Left renal cortex interstitium (tissue), 4 donors: ENCODE measurements at regions not wholly inside any gene's neighbourhood (a gene's known extent, or its start where the extent isn't known, plus 50 kb on each side); places are given as distances from the start of the nearest gene placed in this dataset.

Experiments used
- DNase-seq, 4 donors: peaks; one replicate each; pipeline ENCODE4 v3.0.0-alpha.2; 2013; ENCODE audit warnings: low read depth in 4 of 4, low spot score in 2 of 4, missing footprints in 1 of 4

GRCh38 chr2:120598416-120598815 lies 137.3 kb upstream of the GLI2 start:
- DNase-seq, result no peak

GRCh38 chr2:120599072-120599471 lies 136.6 kb upstream of the GLI2 start:
- DNase-seq, result no peak

GRCh38 chr2:120599656-120600055 lies 136.0 kb upstream of the GLI2 start:
- DNase-seq, result no peak

- DNase-seq, result no peak
Observed at GRCh38 chr2:120600335-120600734, 135.3 kb upstream of the GLI2 start.

GRCh38 chr2:120600786-120601185 lies 134.9 kb upstream of the GLI2 start:
- DNase-seq, result no peak

GRCh38 chr2:120601566-120601965 lies 134.1 kb upstream of the GLI2 start:
- no peak for DNase-seq

- no peak for DNase-seq
Observed at GRCh38 chr2:120602251-120602650, 133.4 kb upstream of the GLI2 start.

GRCh38 chr2:120604767-120605166 lies 130.9 kb upstream of the GLI2 start:
- DNase-seq, result no peak

- DNase-seq, result no peak
Observed at GRCh38 chr2:120605231-120605935, 130.3 kb upstream of the GLI2 start.

GRCh38 chr2:120606280-120606679 lies 129.4 kb upstream of the GLI2 start:
- DNase-seq, result no peak

- DNase-seq, result no peak
Observed at GRCh38 chr2:120606931-120607330, 128.7 kb upstream of the GLI2 start.

GRCh38 chr2:120607506-120607905 lies 128.2 kb upstream of the GLI2 start:
- DNase-seq, result no peak

GRCh38 chr2:120607996-120608395 lies 127.7 kb upstream of the GLI2 start:
- no peak for DNase-seq

- no peak for DNase-seq
Observed at GRCh38 chr2:120609826-120610395, 125.8 kb upstream of the GLI2 start.

GRCh38 chr2:120611016-120611415 lies 124.7 kb upstream of the GLI2 start:
- no peak for DNase-seq

GRCh38 chr2:120611961-120612360 lies 123.7 kb upstream of the GLI2 start:
- DNase-seq, result no peak

GRCh38 chr2:120612471-120612870 lies 123.2 kb upstream of the GLI2 start:
- no peak for DNase-seq

GRCh38 chr2:120612931-120613330 lies 122.7 kb upstream of the GLI2 start:
- DNase-seq, result no peak

GRCh38 chr2:120613742-120614571 lies 121.7 kb upstream of the GLI2 start:
- no peak for DNase-seq

GRCh38 chr2:120614901-120615300 lies 120.8 kb upstream of the GLI2 start:
- no peak for DNase-seq

GRCh38 chr2:120616261-120616660 lies 119.4 kb upstream of the GLI2 start:
- DNase-seq, result no peak

- no peak for DNase-seq
Observed at GRCh38 chr2:120617055-120617454, 118.6 kb upstream of the GLI2 start.
